ENCODE measurements at regions not wholly inside any gene's neighbourhood (a gene's known extent, or its start where the extent isn't known, plus 50 kb on each side); places are given as distances from the start of the nearest gene placed in this dataset.
"Not testable (repeated sequence)": the region's sequence is repeated elsewhere in the genome, so short reads cannot be mapped to it uniquely, and the experiment has no call there.

GRCh38 chr10:25869609-25870008 is 64.4 kb upstream of the MYO3A start:
- DNase-seq, result no peak

DNA sequence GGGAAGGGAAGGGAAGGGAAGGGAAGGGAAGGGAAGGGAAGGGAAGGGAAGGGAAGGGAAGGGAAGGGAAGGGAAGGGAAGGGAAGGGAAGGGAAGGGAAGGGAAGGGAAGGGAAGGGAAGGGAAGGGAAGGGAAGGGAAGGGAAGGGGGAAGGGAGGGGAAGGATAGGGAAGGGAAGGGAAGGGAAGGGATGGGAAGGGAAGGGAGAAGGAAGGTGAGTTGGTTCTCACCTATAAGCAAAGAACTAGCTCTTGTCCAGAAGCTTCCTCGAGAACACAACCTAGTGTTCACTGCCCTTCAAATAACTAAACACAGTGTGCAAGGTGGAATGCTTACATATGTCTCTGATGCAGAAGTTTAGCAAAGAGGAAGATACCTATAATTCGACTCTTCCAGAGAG is 59.6 kb upstream of the MYO3A start:
- not testable (repeated sequence) for DNase-seq

DNA sequence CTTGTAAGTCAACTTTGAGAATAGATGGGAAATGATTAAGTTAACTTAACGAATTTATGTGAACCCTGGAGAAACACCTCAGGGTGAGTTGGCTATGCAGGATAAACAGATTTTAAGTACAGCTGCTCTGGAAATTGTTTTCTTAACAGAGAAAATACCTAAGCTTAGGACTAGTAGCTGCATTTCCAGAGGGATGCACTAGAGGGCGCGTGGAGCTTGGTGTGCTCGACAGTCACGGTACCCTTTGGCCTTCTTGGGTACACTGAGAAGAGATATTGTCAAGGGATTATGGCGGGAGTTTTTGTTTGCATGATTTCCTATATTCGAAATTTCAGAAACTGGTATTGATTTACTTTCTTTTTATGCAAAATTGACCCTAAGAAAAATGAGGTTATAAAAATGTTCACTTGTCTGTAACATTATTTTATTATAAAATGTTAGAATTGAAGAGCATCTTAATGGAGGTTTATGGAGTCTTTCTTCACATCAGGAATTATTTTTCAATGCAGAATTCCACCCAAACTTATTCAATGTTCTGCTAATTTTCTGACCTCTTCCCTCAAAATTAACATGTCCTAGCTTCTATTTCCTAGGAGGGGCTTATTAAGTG is 58.4 kb upstream of the MYO3A start:
- peak; percentile 54 for DNase-seq

DNA sequence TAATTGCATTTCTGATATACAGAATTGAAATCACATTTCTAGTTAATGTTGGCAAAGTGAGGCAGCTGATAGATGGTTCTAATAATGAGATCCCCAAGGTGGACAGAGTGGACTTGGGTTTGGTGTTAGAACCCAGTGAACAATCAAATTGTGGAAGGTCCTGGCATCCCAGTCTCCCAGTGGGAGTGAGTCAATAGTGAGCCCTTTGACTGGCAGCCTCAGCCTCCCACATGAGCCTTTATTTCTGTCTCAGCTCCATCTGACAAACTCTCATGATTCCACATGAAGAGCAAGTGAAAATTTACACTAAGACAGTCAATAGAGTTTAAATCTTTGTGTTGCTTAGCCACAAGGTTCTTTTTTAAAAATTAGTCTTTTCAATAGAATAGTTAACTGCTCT is 56.7 kb upstream of the MYO3A start:
- no peak for DNase-seq
